ENCODE measurements at regions not wholly inside any gene's neighbourhood (a gene's known extent, or its start where the extent isn't known, plus 50 kb on each side); places are given as distances from the start of the nearest gene placed in this dataset.

- TF ChIP-seq ZNF274 (IDR thresholded peaks at IDR 0.05; ENCODE audit: low read depth, low read length) (no peak), YY1 (IDR thresholded peaks at IDR 0.05; ENCODE audit: insufficient read depth, insufficient read length) (no peak), SUZ12 (IDR thresholded peaks at IDR 0.05; ENCODE audit: extremely low read depth, insufficient read depth, insufficient read length) (no peak)
Measured at GRCh38 chr16:26231647-26232046, 539.9 kb downstream of the HS3ST4 start.

All from NT2/D1 (cell line).